Right ventricle myocardium inferior (tissue), 1 donor: ENCODE measurements at regions not wholly inside any gene's neighbourhood (a gene's known extent, or its start where the extent isn't known, plus 50 kb on each side); places are given as distances from the start of the nearest gene placed in this dataset.

Source experiments
- ATAC-seq: fragments of 200-7000 bp; cut with Tn5 transposase; one replicate; pipeline ENCODE4 v1.9.1; 2020; ENCODE audit warnings: mild to moderate bottlenecking, moderate library complexity
- DNase-seq: peaks from one replicate; pipeline ENCODE4 v3.0.0; 2021; ENCODE audit errors: missing footprints
- intact Hi-C: fragments of 100-400 bp; cut with DNase I; formaldehyde crosslinking; loops from one replicate; pipeline ENCODE4 v1.11.0; 2022
- donor health status: DM: no; HTN: yes; CAD: no; lungs with severe emphysema.

GRCh38 chr2:120565095-120565460 lies 170.6 kb upstream of the GLI2 start:
- DNase-seq, result peak; percentile 35
- intact Hi-C loops, result loop anchor here (5.0 kb wide), 2 partner anchors 87 to 223 kb away; no protein-coding TSS in a partner anchor
- ATAC-seq, result no peak

- intact Hi-C loops, result loop anchor here (1.0 to 5.0 kb wide), 3 partner anchors 13 to 224 kb away; no protein-coding TSS in a partner anchor
- ATAC-seq (no peak), DNase-seq (peak; percentile 56)
These were observed 169.7 kb upstream of the GLI2 start for GRCh38 chr2:120565929-120566328.

GRCh38 chr2:120566331-120567035 lies 169.2 kb upstream of the GLI2 start:
- intact Hi-C loops, result loop anchor here (1.0 to 5.0 kb wide), 3 partner anchors 13 to 224 kb away; no protein-coding TSS in a partner anchor
- ATAC-seq (peak; percentile 93), DNase-seq (peak; percentile 89)

DNA sequence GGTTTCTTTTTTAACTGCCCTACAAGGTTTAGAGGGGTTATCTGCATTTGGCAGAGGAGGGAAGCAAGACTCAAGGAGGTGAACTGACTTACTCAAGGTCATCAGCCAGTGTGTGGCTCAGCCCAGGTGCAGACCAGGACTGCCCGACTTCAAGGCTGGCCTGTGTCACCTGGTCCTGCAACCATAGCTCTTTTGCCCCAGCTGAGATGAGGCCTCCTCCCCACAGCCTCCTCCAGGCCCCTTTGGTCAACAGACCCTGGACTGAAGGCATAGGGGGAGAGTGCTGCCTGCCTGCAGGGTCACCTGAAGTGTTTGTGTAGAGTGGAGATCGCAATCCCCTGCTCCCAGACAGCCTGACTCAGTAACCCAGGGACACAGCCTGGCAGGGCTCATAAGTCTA lies 168.5 kb upstream of the GLI2 start:
- ATAC-seq, result no peak
- intact Hi-C loops, result loop anchor here (5.0 kb wide), 2 partner anchors 85 to 225 kb away; no protein-coding TSS in a partner anchor

GRCh38 chr2:120568089-120568974 lies 167.3 kb upstream of the GLI2 start:
- DNase-seq (peak; percentile 32), ATAC-seq (no peak)
- intact Hi-C loops, result loop anchor here (5.0 kb wide), 2 partner anchors 84 to 226 kb away; no protein-coding TSS in a partner anchor

More for the DNA sequence above, 168.5 kb upstream of the GLI2 start:
- DNase-seq, result peak; percentile 44

GRCh38 chr2:120568975-120569268 lies 166.7 kb upstream of the GLI2 start:
- DNase-seq, result no peak
- intact Hi-C loops, result loop anchor here (5.0 kb wide), 2 partner anchors 83 to 227 kb away; no protein-coding TSS in a partner anchor
- no peak for ATAC-seq

DNA sequence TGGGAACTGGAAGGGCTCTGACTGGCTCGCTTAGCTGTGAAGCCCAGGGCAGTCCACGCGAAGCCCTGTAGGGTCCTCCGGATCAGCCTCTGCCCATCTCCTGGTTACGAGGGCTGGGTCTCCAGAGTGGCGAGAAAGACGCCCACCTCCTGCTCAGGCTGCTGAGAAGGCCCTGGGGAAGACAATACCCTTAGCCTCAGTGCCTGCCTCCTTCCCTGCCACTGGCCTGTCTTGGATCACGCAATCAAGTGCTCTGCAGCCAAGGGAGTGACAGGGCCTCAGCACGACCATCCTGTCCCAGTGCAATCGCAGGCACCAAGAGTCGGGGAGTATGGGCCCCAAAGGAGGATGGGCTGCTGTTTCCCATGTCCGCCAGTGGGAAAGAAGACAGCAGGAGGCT lies 165.7 kb upstream of the GLI2 start:
- DNase-seq, result peak; percentile 51
- no peak for ATAC-seq
- intact Hi-C loops, result no loop called here

DNA sequence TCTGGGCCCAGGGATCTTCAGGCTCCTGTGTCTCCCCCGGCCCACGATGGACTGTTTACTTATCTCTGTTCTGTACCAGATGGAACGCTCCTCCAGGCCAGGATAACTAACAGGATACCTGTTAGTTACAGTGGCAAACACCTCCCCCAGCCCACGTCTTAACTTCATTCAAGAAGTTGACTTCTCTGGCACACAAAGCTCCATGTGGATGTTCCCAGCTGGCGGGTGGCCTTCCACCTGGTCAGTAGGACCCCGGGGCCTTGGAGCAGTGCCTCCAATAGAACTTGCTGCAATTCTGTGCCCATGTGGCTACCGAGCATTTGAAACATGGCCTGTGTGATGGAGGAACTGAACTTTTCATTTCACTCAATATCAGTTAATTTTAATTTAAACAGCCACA lies 165.1 kb upstream of the GLI2 start:
- intact Hi-C loops, result no loop called here
- ATAC-seq, result no peak
- peak; percentile 14 for DNase-seq

- intact Hi-C loops, result no loop called here
- DNase-seq (peak; percentile 23), ATAC-seq (no peak)
These were observed 164.5 kb upstream of the GLI2 start for GRCh38 chr2:120571015-120571728.

DNA sequence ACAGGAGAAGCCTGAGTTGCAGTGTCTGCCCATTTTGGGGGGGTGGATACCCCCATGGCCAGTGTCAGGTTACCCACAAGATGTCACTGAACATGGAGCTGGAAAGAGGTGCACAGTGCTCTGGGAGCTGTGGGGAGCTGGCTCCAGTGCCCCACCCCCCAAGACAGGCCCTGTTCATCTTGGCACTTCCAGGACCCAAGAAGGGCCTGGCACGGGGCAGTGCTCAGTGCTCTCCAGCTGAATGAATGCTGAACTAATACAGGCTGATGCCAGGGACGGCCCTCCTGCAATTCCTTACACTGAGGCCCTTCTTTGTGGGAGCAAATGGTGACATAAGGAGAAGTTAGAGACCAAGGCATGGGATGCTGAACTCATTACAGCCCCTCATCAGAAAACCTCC lies 163.4 kb upstream of the GLI2 start:
- peak; percentile 33 for DNase-seq
- intact Hi-C loops, result no loop called here
- no peak for ATAC-seq

GRCh38 chr2:120574620-120575019 lies 161.0 kb upstream of the GLI2 start:
- DNase-seq, result peak; percentile 8
- no peak for ATAC-seq
- intact Hi-C loops, result no loop called here

DNA sequence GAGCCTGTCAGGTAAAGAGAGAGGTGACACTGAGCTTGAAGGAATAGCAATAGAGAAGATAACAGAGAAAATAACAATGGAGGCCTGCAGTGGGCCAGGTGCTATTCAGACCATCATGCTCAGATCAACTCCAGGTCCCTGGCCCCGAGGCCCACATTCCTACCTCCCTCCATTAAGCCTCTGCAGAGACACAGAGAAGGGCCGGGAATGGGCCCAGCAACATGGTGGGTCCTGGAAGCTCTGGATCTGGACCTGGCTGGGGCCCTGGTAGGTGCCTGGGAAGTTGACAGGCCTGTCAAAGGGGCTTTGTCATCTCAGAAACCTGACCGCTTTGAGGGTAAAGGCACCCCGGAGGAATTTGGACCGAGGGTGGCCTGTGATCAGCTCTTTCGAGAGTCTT lies 159.7 kb upstream of the GLI2 start:
- intact Hi-C loops, result no loop called here
- peak; percentile 20 for DNase-seq
- ATAC-seq, result no peak

- intact Hi-C loops, result no loop called here
- DNase-seq, result peak; percentile 79
- ATAC-seq, result peak; percentile 51
These were observed 158.9 kb upstream of the GLI2 start for GRCh38 chr2:120576509-120577474.

- intact Hi-C loops, result no loop called here
- no peak for ATAC-seq
- no peak for DNase-seq
These were observed 157.9 kb upstream of the GLI2 start for GRCh38 chr2:120577721-120578295.

- ATAC-seq, result no peak
- intact Hi-C loops, result no loop called here
- peak; percentile 35 for DNase-seq
These were observed 156.9 kb upstream of the GLI2 start for GRCh38 chr2:120578576-120579352.

DNA sequence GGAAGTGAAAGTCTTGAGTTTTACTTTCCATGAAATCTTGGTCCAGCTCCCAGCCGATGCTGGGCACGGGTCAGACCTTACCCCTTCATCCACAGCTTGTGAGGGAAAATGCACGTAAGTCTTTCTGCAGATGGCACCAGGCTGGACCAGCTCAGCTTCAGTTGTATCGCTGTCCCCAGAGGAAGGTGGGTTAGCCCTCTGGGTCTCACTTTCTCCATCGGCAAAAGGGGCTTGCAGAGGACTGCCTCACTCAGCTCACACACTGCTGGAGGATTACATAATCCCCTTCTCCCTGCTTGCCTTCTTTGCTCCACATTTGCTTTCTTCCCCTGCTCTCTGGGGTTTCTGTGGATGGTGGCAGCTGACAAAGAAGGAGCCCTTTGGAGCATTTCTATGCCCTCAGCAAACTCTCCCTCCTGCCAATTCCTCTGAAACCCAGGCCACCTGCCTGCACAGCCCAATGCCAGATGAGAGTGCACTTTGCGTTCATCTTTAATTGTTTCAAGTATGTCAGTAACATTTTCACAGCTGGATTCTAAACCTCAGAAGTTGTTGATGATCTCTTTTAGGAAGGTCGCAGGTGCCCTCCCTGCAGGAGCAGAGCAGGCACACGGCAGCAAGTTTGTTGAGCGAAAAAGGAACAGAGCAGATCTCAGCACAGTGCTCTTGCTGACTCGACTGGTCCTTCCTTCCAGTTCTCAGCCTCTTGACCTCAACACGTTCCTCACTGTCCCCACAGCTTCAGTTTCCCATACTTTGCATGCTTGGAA lies 155.6 kb upstream of the GLI2 start:
- DNase-seq, result peak; percentile 55
- no peak for ATAC-seq
- intact Hi-C loops, result no loop called here
